C1 segment of cervical spinal cord (tissue), 14 donors: ENCODE measurements at regions not wholly inside any gene's neighbourhood (a gene's known extent, or its start where the extent isn't known, plus 50 kb on each side); places are given as distances from the start of the nearest gene placed in this dataset.
"Not testable (repeated sequence)": the region's sequence is repeated elsewhere in the genome, so short reads cannot be mapped to it uniquely, and the experiment has no call there.

Experiments used
- DNase-seq, 14 donors: peaks; one replicate each; lab custom pipeline; 2025; lab: John Stamatoyannopoulos, UW

GRCh38 chr4:28466886-28467285, 1606.2 kb downstream of the STIM2 start:
- DNase-seq = not testable (repeated sequence)

GRCh38 chr4:28469387-28469786, 1608.7 kb downstream of the STIM2 start:
- no peak for DNase-seq

GRCh38 chr4:28469886-28470285, 1609.2 kb downstream of the STIM2 start:
- no peak for DNase-seq

GRCh38 chr4:28475381-28475780, 1614.7 kb downstream of the STIM2 start:
- no peak for DNase-seq

GRCh38 chr4:28479666-28480065, 1619.0 kb downstream of the STIM2 start:
- DNase-seq = no peak

- DNase-seq = no peak
Measured at GRCh38 chr4:28481565-28481964, 1620.9 kb downstream of the STIM2 start.

GRCh38 chr4:28482580-28483270, 1622.1 kb downstream of the STIM2 start:
- no peak for DNase-seq

- no peak for DNase-seq
Measured at GRCh38 chr4:28488021-28488420, 1627.4 kb downstream of the STIM2 start.

- no peak for DNase-seq
Measured at GRCh38 chr4:28490669-28491068, 1630.0 kb downstream of the STIM2 start.

- DNase-seq = no peak
Measured at GRCh38 chr4:28505064-28505463, 1644.4 kb downstream of the STIM2 start.

- DNase-seq = no peak
Measured at GRCh38 chr4:28508636-28509035, 1648.0 kb downstream of the STIM2 start.

- DNase-seq = not testable (repeated sequence)
Measured at GRCh38 chr4:28514766-28515165, 1654.1 kb downstream of the STIM2 start.

- no peak for DNase-seq
Measured at GRCh38 chr4:28518561-28519165, 1658.0 kb downstream of the STIM2 start.

- no peak for DNase-seq
Measured at GRCh38 chr4:28523681-28524190, 1663.1 kb downstream of the STIM2 start.

GRCh38 chr4:28536124-28536523, 1675.5 kb downstream of the STIM2 start:
- no peak for DNase-seq

GRCh38 chr4:28545986-28546385, 1685.3 kb downstream of the STIM2 start:
- DNase-seq = no peak

- no peak for DNase-seq
Measured at GRCh38 chr4:28548136-28548535, 1687.5 kb downstream of the STIM2 start.

GRCh38 chr4:28548594-28548993, 1688.0 kb downstream of the STIM2 start:
- no peak for DNase-seq

- no peak for DNase-seq
Measured at GRCh38 chr4:28555866-28556265, 1695.2 kb downstream of the STIM2 start.

GRCh38 chr4:28557755-28558154, 1697.1 kb downstream of the STIM2 start:
- DNase-seq = no peak

- no peak for DNase-seq
Measured at GRCh38 chr4:28558895-28559294, 1698.3 kb downstream of the STIM2 start.

GRCh38 chr4:28562913-28563312, 1702.3 kb downstream of the STIM2 start:
- DNase-seq = no peak

- no peak for DNase-seq
Measured at GRCh38 chr4:28565396-28565795, 1704.8 kb downstream of the STIM2 start.
